HepG2 (cell line): ENCODE measurements at regions not wholly inside any gene's neighbourhood (a gene's known extent, or its start where the extent isn't known, plus 50 kb on each side); places are given as distances from the start of the nearest gene placed in this dataset.

Experiments used
- ATAC-seq: fragments of 200-7000 bp; cut with Tn5 transposase; 3 replicates; pipeline ENCODE4 v1.9.1; 2020; ENCODE audit warnings: mild to moderate bottlenecking, moderate library complexity
- BruUV-seq: library from RNA; stranded (reverse); fragments of 400-500 nt; replicated peaks from 2 replicates; lab custom pipeline; 2021; lab: Mats Ljungman, UMichigan
- CTCF ChIA-PET: fragments of 300-600 bp; formaldehyde crosslinking; extraction: SDS; loops from one replicate; lab custom pipeline; 2021; ENCODE audit warnings: low total read pairs, inconsistent platforms, low intra/inter-chr PET ratio; lab: Yijun Ruan, JAX
- POLR2A ChIA-PET: fragments of 350-600 bp; sonication (Branson Sonifier 250); formaldehyde crosslinking; loops from one replicate; lab custom pipeline; 2020; ENCODE audit warnings: antibody characterized with exemption, inconsistent platforms; lab: Yijun Ruan, JAX
- DNase-seq: peaks from one replicate; pipeline ENCODE4 v3.0.0-alpha.2; 2015; ENCODE audit warnings: low spot score
- FAIRE-seq: peaks from 3 replicates; lab custom pipeline; 2011; peaks lifted over from hg19 to GRCh38; lab: Jason Lieb, UNC
- H2AFZ ChIP-seq: one replicate; pipeline ENCODE4 v1.6.1; 2011; ENCODE audit warnings: low read length, inconsistent platforms
- H3K27ac ChIP-seq: fragments of 300-600 bp; 3 replicates; pipeline ENCODE4 v1.8.0; 2011; ENCODE audit warnings: mixed run types, mild to moderate bottlenecking, mixed read lengths, low read length, inconsistent platforms; ENCODE audit not compliant: insufficient read depth; ENCODE audit errors: extremely low read length
- H3K27me3 ChIP-seq, 2 experiments: fragments of 200-600 bp in 1 of 2; 2 replicates in 1 of 2; 3 replicates in 1 of 2; pipeline versions ENCODE4 v1.6.0 to v1.8.0; 2011; ENCODE audit warnings: low read length in 2 of 2, mild to moderate bottlenecking in 2 of 2, moderate library complexity in 2 of 2, inconsistent platforms in 1 of 2; ENCODE audit not compliant: insufficient read depth in 2 of 2, control insufficient read depth in 1 of 2
- H3K36me3 ChIP-seq, 2 experiments: fragments of 200-600 bp in 1 of 2; replicated peaks in 1 of 2; 2 replicates in 1 of 2; 3 replicates in 1 of 2; pipeline versions ENCODE4 v1.5.1 to v1.8.0; 2011; ENCODE audit warnings: low read length in 2 of 2, inconsistent platforms in 1 of 2; ENCODE audit not compliant: insufficient read depth in 2 of 2, control insufficient read depth in 1 of 2
- H3K4me1 ChIP-seq: 2 replicates; pipeline ENCODE4 v1.5.1; 2012; ENCODE audit warnings: low read length, inconsistent platforms; ENCODE audit not compliant: insufficient read depth
- H3K4me2 ChIP-seq: 2 replicates; pipeline ENCODE4 v1.6.0; 2011; ENCODE audit warnings: low read depth, low read length, inconsistent platforms
- H3K4me3 ChIP-seq, 3 experiments: fragments of 200-600 bp in 1 of 3; sonication (generic), shearing (Covaris generic) in 1 of 3; replicated peaks in 1 of 3; 2 replicates each; pipeline ENCODE4 v1.5.1; 2011 to 2016; ENCODE audit warnings: low read length in 3 of 3, inconsistent platforms in 2 of 3, low read depth in 2 of 3, mild to moderate bottlenecking in 2 of 3, control low read depth in 1 of 3, mixed read lengths in 1 of 3; ENCODE audit not compliant: insufficient read depth in 1 of 3
- H3K79me2 ChIP-seq: one replicate; pipeline ENCODE4 v1.6.1; 2011; ENCODE audit warnings: low read length, inconsistent platforms; ENCODE audit not compliant: insufficient read depth
- H3K9ac ChIP-seq: 2 replicates; pipeline ENCODE4 v1.6.0; 2011; ENCODE audit warnings: mild to moderate bottlenecking, low read depth, low read length, inconsistent platforms; ENCODE audit not compliant: insufficient read depth
- H3K9me3 ChIP-seq: 2 replicates; pipeline ENCODE4 v1.5.1; 2012; ENCODE audit warnings: mild to moderate bottlenecking, low read length
- H4K20me1 ChIP-seq: 2 replicates; pipeline ENCODE4 v1.6.0; 2011; ENCODE audit warnings: inconsistent platforms, mild to moderate bottlenecking, low read length, moderate library complexity; ENCODE audit not compliant: insufficient read depth
- ERF ChIP-seq: IDR thresholded peaks from 2 replicates; pipeline ENCODE4 v1.6.1; 2018; ENCODE audit warnings: missing biosample characterization, missing genetic modification reagents
- HMG20A ChIP-seq: IDR thresholded peaks from 2 replicates; pipeline ENCODE4 v1.6.1; 2016; ENCODE audit warnings: borderline replicate concordance
- HNRNPH1 ChIP-seq: fragments of 200-400 bp; formaldehyde crosslinking; optimal IDR thresholded peaks from 2 replicates; pipeline ENCODE3; 2017; ENCODE audit warnings: mild to moderate bottlenecking, low read depth, low read length
- HNRNPL ChIP-seq: fragments of 200-400 bp; formaldehyde crosslinking; IDR thresholded peaks from 2 replicates; pipeline ENCODE4 v1.6.1; 2017; ENCODE audit warnings: mild to moderate bottlenecking, low read depth, low read length
- IRF2 ChIP-seq: IDR thresholded peaks from 2 replicates; pipeline ENCODE4 v1.6.1; 2018; ENCODE audit warnings: missing genetic modification reagents, missing compliant biosample characterization
- MNT ChIP-seq: fragments of 450-650 bp; IDR thresholded peaks from 2 replicates; pipeline ENCODE4 v1.6.1; 2016
- RAD51 ChIP-seq: fragments of 450-650 bp; IDR thresholded peaks from 2 replicates; pipeline ENCODE4 v1.6.1; 2016; ENCODE audit warnings: borderline replicate concordance
- USF2 ChIP-seq, 2 experiments: sonication (generic) in 1 of 2; formaldehyde crosslinking in 1 of 2; IDR thresholded peaks; 2 replicates each; pipeline versions ENCODE4 v1.5.1 to v1.6.1; 2011 to 2020; ENCODE audit warnings: borderline replicate concordance in 1 of 2, low read depth in 1 of 2, low read length in 1 of 2, mild to moderate bottlenecking in 1 of 2, missing genetic modification reagents in 1 of 2, moderate library complexity in 1 of 2
- ZBTB14 ChIP-seq: sonication (generic); formaldehyde crosslinking; IDR thresholded peaks from 2 replicates; pipeline ENCODE4 v1.4.0; 2020; ENCODE audit warnings: missing genetic modification reagents
- ZKSCAN1 ChIP-seq: fragments of 150-350 bp; IDR thresholded peaks from 2 replicates; pipeline ENCODE4 v1.6.1; 2014; ENCODE audit warnings: low read length
- ZNF30 ChIP-seq: sonication (generic); formaldehyde crosslinking; IDR thresholded peaks from 2 replicates; pipeline ENCODE4 v1.5.0; 2020; ENCODE audit warnings: mild to moderate bottlenecking, missing genetic modification reagents
- ZNF567 ChIP-seq: sonication (generic); formaldehyde crosslinking; IDR thresholded peaks from 2 replicates; pipeline ENCODE4 v1.8.1; 2023; ENCODE audit warnings: mild to moderate bottlenecking, missing genetic modification reagents, borderline replicate concordance
- WGBS: methylation state at CpG from one replicate; pipeline ENCODE4 v1.1.6; 2017; ENCODE audit warnings: low lambda C conversion rate; 5-methylcytosine and 5-hydroxymethylcytosine counted together
- in situ Hi-C: cut with HindIII; loops from 2 replicates; pipeline ENCODE4 v1.10.0; 2017; ENCODE audit warnings: low pct_unique_long_range_greater_than_20kb; ENCODE audit not compliant: extremely low pct_ligation_motif_present
- intact Hi-C: fragments of 100-400 bp; cut with micrococcal nuclease; formaldehyde crosslinking; loops from one replicate; pipeline ENCODE4 v1.10.0; 2022; ENCODE audit not compliant: unreplicated experiment

- no peaks in the 10 kb centered on the region for H3K79me2 ChIP-seq
- no peak overlapping the region for H3K27ac ChIP-seq
- peaks cover 0 to 6% of the 10 kb centered on the region in 2 experiments; a peak in 1 of 5 replicates for H3K27me3 ChIP-seq
- no peaks in the 10 kb centered on the region for H3K9me3 ChIP-seq
- peak; percentile 52 for ATAC-seq
- peak overlapping the region; percentile 23 for H3K4me2 ChIP-seq
- TF ChIP-seq IRF2 (CRISPR knock-in tag) (no peak), ZKSCAN1 (no peak), HNRNPL (no peak), ZNF30 (CRISPR knock-in tag) (no peak), ZNF567 (0 out of 2 replicates have a peak, but pooled peaks have one; percentile 26), HMG20A (CRISPR knock-in tag) (no peak), RAD51 (peak; percentile 69), USF2 (IDR thresholded peaks at IDR 0.05; ENCODE audit: low read depth, low read length) (peak; percentile 64), USF2 (CRISPR knock-in tag; IDR thresholded peaks at IDR 0.05; ENCODE audit: borderline replicate concordance) (no peak), HNRNPH1 (no peak), ERF (CRISPR knock-in tag) (no peak), MNT (peak; percentile 87), ZBTB14 (CRISPR knock-in tag) (no peak)
- CTCF ChIA-PET = no interaction called here
- 11% methylated on average over 13 of the region's 13 CpGs for WGBS
- H4K20me1 ChIP-seq = no peaks in the 10 kb centered on the region
- H2AFZ ChIP-seq = no peak overlapping the region
- no TSS peak for BruUV-seq
- no peaks in the 10 kb centered on the region for H3K4me1 ChIP-seq
- H3K36me3 ChIP-seq = no peaks in the 10 kb centered on the region
- POLR2A ChIA-PET = no interaction called here
- no peak overlapping the region for H3K4me3 ChIP-seq
- no peak for DNase-seq
- no peak overlapping the region for H3K9ac ChIP-seq
- no peak for FAIRE-seq
- intact Hi-C loops (no loop called here), in situ Hi-C loops (no loop called here)
Measured at GRCh38 chr14:35932659-35933159, 106.6 kb downstream of the BRMS1L start.
